Adrenal gland (tissue), 5 donors: ENCODE measurements at regions not wholly inside any gene's neighbourhood (a gene's known extent, or its start where the extent isn't known, plus 50 kb on each side); places are given as distances from the start of the nearest gene placed in this dataset.

Experiments used
- CTCF ChIP-seq, 6 experiments: fragments of 450-650 bp in 4 of 6; fragments of 200-600 bp in 2 of 6; sonication (generic) in 1 of 6; IDR thresholded peaks; 1 replicate in 5 of 6; 2 replicates in 1 of 6; pipeline versions ENCODE4 v1.5.1 to v1.8.0; 2016 to 2021; ENCODE audit warnings: antibody characterized with exemption in 6 of 6, mild to moderate bottlenecking in 2 of 6, moderate library complexity in 1 of 6
- POLR2A ChIP-seq, 2 donors: fragments of 450-650 bp; IDR thresholded peaks; one replicate each; pipeline ENCODE4 v1.6.1; 2017; ENCODE audit warnings: antibody characterized with exemption in 2 of 2, mild to moderate bottlenecking in 2 of 2, moderate library complexity in 1 of 2
- donor health status: DM: no; HTN: no; CAD: no.

GRCh38 chr5:27814983-27815382 is 776.6 kb upstream of the CDH9 start:
- no peak for TF ChIP-seq POLR2A (IDR thresholded peaks at IDR 0.05)
- TF ChIP-seq CTCF (IDR thresholded peaks at IDR 0.05): no peak
